ENCODE measurements at regions not wholly inside any gene's neighbourhood (a gene's known extent, or its start where the extent isn't known, plus 50 kb on each side); places are given as distances from the start of the nearest gene placed in this dataset.

DNA sequence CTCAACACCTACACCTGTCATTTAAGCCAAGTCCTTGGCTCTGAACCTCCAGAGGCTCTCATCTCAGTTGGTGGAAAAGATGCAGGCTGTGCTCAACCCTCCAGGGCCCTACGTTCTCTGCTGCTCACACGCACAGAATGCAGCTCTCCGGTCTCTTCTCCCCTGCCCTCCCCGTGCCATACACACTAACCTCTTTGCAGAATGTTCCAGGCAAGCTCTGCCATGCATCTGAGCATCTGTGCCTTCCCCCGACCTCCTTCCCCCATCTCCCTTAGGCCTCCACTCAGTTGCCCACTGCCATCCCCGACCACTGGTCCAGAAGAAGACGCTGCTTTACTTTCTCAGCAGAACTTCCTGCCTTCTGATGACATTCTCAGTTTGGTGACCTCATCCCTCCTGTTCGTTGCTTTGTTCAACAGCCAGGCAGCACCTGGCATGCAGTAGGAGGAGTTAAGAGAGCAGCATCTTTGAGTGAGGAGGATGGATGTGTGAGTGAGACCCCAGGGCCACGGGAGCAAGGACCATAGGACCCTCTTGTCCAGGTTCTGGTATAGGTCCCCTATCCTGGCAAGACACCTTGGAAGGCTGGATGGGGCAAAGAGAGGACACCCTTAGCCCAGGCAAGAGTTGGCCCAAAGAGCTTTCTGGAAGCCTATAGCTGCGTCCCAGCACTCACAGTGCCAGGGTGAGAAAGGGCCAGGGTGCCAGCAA is 598.0 kb downstream of the BRD1 start:
- no peak overlapping the region for H3K4me3 ChIP-seq (ENCODE audit: low read depth, low read length)
- TF ChIP-seq CTCF (IDR thresholded peaks at IDR 0.05; ENCODE audit: control insufficient read depth, extremely low read depth, insufficient read depth), result no peak
- no peak for DNase-seq (ENCODE audit: low read depth)

DNA sequence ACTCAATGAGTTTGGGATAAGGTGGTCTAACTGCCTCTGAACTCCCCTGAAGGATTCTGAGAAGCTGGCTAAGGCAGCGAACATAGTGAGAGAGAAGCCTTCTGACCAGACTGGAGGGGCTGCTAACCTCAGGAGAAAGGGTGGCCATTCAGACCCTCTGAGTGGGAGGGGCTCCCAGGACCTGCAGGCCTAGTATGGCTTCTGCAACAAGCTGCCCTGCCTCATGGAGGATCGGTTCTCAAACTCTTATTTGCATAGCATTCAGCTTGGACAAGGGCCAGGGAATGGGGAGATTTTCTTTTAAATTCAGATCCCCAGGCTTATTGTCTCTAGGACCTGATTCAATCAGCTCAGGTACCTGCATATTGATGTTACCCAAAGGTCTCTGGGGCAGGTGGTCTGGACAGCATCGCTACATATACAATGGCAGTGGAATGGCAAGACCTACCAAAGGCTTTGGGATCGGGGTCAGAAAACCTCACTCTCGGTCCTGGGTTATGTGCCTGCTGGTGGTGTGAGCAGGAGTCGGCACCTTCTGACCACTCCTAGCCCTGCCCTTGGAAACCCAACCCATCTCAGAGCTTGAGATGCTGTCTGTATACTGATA is 599.1 kb downstream of the BRD1 start:
- no peak for DNase-seq (ENCODE audit: low read depth)
- no peak for TF ChIP-seq CTCF (IDR thresholded peaks at IDR 0.05; ENCODE audit: control insufficient read depth, extremely low read depth, insufficient read depth)
- H3K4me3 ChIP-seq (ENCODE audit: low read depth, low read length), result no peak overlapping the region

DNA sequence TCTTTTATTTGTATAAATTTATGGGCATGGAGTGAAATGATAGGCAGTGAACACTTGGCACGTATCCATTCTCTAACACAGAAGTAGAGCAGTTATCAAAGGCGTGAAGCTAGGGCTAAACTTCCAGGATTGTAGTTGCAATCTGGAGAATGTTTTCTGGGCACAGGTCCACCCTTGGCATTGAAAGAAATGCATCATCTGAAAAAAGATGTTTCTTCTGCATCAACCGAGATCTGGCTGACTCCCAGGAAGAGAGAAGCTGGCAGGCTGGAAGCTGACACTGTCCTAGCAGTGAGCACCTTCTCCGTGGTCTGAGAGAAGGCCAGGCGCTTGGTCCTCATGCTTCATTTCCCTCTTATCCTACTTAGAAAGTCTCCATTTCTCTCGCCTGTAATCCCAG is 600.0 kb downstream of the BRD1 start:
- TF ChIP-seq CTCF (IDR thresholded peaks at IDR 0.05; ENCODE audit: control insufficient read depth, extremely low read depth, insufficient read depth), result no peak
- no peak for DNase-seq (ENCODE audit: low read depth)
- H3K4me3 ChIP-seq (ENCODE audit: low read depth, low read length), result no peak overlapping the region

- DNase-seq (ENCODE audit: low read depth), result no peak
- no peak overlapping the region for H3K4me3 ChIP-seq (ENCODE audit: low read depth, low read length)
- no peak for TF ChIP-seq CTCF (IDR thresholded peaks at IDR 0.05; ENCODE audit: control insufficient read depth, extremely low read depth, insufficient read depth)
These were observed 601.6 kb downstream of the BRD1 start for GRCh38 chr22:49226096-49226495.

DNA sequence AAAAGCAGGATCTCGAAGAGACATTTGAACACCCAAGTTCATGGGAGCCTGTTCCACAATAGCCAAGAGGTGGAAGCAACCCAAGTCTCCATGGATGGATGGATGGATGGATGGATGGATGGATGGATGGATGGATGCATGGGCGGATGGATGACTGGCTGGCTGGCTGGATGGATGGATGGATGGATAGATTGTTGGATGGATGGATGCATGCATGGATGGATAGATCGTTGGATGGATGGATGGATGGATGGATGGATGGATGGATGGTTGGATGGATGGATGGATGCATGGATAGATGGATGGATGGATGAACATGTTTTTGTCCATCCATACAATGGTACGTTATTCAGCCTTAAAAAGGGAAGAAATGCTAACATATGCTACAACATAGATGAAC is 603.4 kb downstream of the BRD1 start:
- no peak overlapping the region for H3K4me3 ChIP-seq (ENCODE audit: low read depth, low read length)
- DNase-seq (ENCODE audit: low read depth), result no peak

DNA sequence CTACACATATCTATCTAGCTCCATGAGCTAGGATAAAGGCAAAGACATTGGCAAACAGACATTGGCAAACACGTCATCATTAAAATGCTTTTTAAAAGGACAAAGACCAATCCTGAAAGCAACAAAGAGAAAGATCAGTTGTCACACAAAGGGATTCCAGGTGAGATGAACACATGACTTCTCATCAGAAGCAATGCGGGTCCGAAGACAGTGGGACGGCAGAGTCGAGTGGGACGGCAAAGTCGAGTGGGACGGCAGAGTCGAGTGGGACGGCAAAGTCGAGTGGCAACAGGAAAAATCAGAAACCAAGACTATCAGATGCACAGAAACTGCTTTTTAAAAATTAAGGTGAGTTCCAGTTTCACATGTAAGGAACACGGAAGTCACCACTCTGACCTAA is 609.5 kb downstream of the BRD1 start:
- TF ChIP-seq CTCF (IDR thresholded peaks at IDR 0.05; ENCODE audit: control insufficient read depth, extremely low read depth, insufficient read depth), result no peak
- no peak for DNase-seq (ENCODE audit: low read depth)
- H3K4me3 ChIP-seq (ENCODE audit: low read depth, low read length), result no peak overlapping the region

More for the DNA sequence above, 603.4 kb downstream of the BRD1 start:
- TF ChIP-seq CTCF (IDR thresholded peaks at IDR 0.05; ENCODE audit: control insufficient read depth, extremely low read depth, insufficient read depth), result no peak

GRCh38 chr22:49216579-49216978 is 611.1 kb downstream of the BRD1 start:
- no peak overlapping the region for H3K4me3 ChIP-seq (ENCODE audit: low read depth, low read length)
- no peak for TF ChIP-seq CTCF (IDR thresholded peaks at IDR 0.05; ENCODE audit: control insufficient read depth, extremely low read depth, insufficient read depth)
- no peak for DNase-seq (ENCODE audit: low read depth)
